ENCODE measurements at regions not wholly inside any gene's neighbourhood (a gene's known extent, or its start where the extent isn't known, plus 50 kb on each side); places are given as distances from the start of the nearest gene placed in this dataset.
"Not testable (repeated sequence)": the region's sequence is repeated elsewhere in the genome, so short reads cannot be mapped to it uniquely, and the experiment has no call there.

DNA sequence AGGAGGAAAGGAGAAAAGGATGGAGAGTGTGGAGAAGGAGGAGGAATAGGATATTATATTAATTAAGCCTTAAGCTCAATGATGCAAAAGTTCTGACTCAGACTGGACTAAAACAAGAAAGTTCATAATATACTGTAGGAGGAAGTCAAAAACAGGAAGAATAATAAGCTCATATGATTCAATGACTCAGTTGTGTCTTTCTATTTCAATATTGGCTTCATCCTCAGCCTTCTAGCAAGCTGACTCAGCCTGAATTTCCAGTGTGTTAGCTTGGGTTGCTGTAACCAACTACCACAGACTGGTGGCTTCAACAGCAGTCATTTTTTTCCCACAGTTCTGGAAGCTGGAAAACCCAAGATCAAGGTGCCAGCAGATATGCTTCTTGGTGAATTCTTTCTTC is 254.8 kb upstream of the DPP6 start:
- H3K9me3 ChIP-seq (replicated peaks; ENCODE audit: control insufficient read depth, low read depth, low read length); H3K4me1 ChIP-seq (ENCODE audit: control insufficient read depth, insufficient read depth, low read length); DNase-seq; H3K4me3 ChIP-seq (ENCODE audit: low read length); H3K36me3 ChIP-seq (ENCODE audit: control insufficient read depth, insufficient read depth, low read length); H3K27me3 ChIP-seq (ENCODE audit: control insufficient read depth, insufficient read depth, low read length); H3K27ac ChIP-seq (ENCODE audit: low read length): not testable (repeated sequence)

DNA sequence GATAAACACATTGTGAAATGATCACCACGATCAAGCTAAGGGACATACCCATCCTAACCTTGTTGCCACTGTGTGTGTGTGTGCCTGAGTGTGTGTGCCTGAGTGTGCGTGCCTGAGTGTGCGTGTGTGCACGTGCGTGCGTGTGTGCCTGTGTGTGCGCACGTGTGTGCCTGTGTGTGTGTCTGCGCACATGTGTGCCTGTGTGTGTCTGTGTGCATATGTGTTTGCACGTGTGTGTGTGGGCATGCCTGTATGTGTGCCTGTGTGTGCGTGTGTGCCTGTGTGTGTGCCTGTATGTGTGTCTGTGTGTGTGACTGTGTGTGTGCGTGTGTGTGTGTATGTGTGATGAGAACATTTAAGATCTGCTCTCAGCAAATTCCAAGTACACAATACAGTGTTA is 244.1 kb upstream of the DPP6 start:
- Histone ChIP-seq H3K9me3 (replicated peaks; ENCODE audit: control insufficient read depth, low read depth, low read length) (no peaks in the 10 kb centered on the region), H3K4me3 (ENCODE audit: low read length) (no peak overlapping the region)
- 91% methylated on average over 9 of the region's 12 CpGs for WGBS (ENCODE audit: insufficient coverage)

GRCh38 chr7:153829525-153829924 is 222.7 kb upstream of the DPP6 start:
- no peak overlapping the region for H3K4me3 ChIP-seq (ENCODE audit: low read length)
- peak; percentile 17 for DNase-seq
- no peak overlapping the region for H3K27ac ChIP-seq (ENCODE audit: low read length)
- H3K27me3 ChIP-seq (ENCODE audit: control insufficient read depth, insufficient read depth, low read length): no peaks in the 10 kb centered on the region
- no peaks in the 10 kb centered on the region for H3K9me3 ChIP-seq (replicated peaks; ENCODE audit: control insufficient read depth, low read depth, low read length)
- no peaks in the 10 kb centered on the region for H3K36me3 ChIP-seq (ENCODE audit: control insufficient read depth, insufficient read depth, low read length)
- 93% methylated on average over 7 of the region's 9 CpGs for WGBS (ENCODE audit: insufficient coverage)
- H3K4me1 ChIP-seq (ENCODE audit: control insufficient read depth, insufficient read depth, low read length): no peaks in the 10 kb centered on the region

More for the DNA sequence above, 244.1 kb upstream of the DPP6 start:
- no peaks in the 10 kb centered on the region for H3K36me3 ChIP-seq (ENCODE audit: control insufficient read depth, insufficient read depth, low read length)
- H3K27ac ChIP-seq (ENCODE audit: low read length): no peak overlapping the region
- DNase-seq: no peak
- H3K27me3 ChIP-seq (ENCODE audit: control insufficient read depth, insufficient read depth, low read length): no peaks in the 10 kb centered on the region
- H3K4me1 ChIP-seq (ENCODE audit: control insufficient read depth, insufficient read depth, low read length): no peaks in the 10 kb centered on the region

DNA sequence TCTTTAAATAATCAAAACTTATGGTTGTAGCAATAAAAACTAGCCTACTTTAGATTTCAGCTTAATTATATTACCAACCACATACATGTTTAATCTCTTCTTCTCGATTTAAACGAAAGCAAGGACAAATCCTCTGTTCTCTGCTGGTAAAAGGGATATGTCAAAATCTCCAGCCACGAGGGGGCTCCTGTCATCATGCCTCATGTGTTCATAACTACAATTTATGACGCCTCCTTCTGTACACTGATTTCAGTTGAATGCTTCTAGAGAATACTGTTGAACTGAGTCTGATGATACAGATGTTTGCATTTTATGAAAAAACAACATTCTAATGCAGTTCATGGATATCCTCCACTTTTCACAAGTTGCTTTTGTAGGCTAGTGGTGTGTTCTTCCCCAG is 220.0 kb upstream of the DPP6 start:
- Histone ChIP-seq H3K27me3 (ENCODE audit: control insufficient read depth, insufficient read depth, low read length) (no peaks in the 10 kb centered on the region), H3K4me1 (ENCODE audit: control insufficient read depth, insufficient read depth, low read length) (peaks cover 4% of the 10 kb centered on the region), H3K36me3 (ENCODE audit: control insufficient read depth, insufficient read depth, low read length) (no peaks in the 10 kb centered on the region), H3K9me3 (replicated peaks; ENCODE audit: control insufficient read depth, low read depth, low read length) (no peaks in the 10 kb centered on the region), H3K27ac (ENCODE audit: low read length) (no peak overlapping the region), H3K4me3 (ENCODE audit: low read length) (no peak overlapping the region)
- DNase-seq: peak; percentile 37
- WGBS (ENCODE audit: insufficient coverage): no CpG with 5 or more reads among the region's 4 CpGs

- Histone ChIP-seq H3K27ac (ENCODE audit: low read length) (no peak overlapping the region), H3K4me3 (ENCODE audit: low read length) (no peak overlapping the region), H3K4me1 (ENCODE audit: control insufficient read depth, insufficient read depth, low read length) (peaks cover 6% of the 10 kb centered on the region), H3K36me3 (ENCODE audit: control insufficient read depth, insufficient read depth, low read length) (no peaks in the 10 kb centered on the region), H3K27me3 (ENCODE audit: control insufficient read depth, insufficient read depth, low read length) (no peaks in the 10 kb centered on the region), H3K9me3 (replicated peaks; ENCODE audit: control insufficient read depth, low read depth, low read length) (no peaks in the 10 kb centered on the region)
- no CpG with 5 or more reads among the region's 4 CpGs for WGBS (ENCODE audit: insufficient coverage)
- DNase-seq: peak; percentile 22
These were observed 217.1 kb upstream of the DPP6 start for GRCh38 chr7:153835103-153835502.

GRCh38 chr7:153835712-153836265 is 216.4 kb upstream of the DPP6 start:
- H3K36me3 ChIP-seq (ENCODE audit: control insufficient read depth, insufficient read depth, low read length): no peaks in the 10 kb centered on the region
- H3K27ac ChIP-seq (ENCODE audit: low read length): no peak overlapping the region
- WGBS (ENCODE audit: insufficient coverage): 63% methylated on average over 4 of the region's 7 CpGs
- no peak overlapping the region for H3K4me3 ChIP-seq (ENCODE audit: low read length)
- peaks cover 6% of the 10 kb centered on the region for H3K4me1 ChIP-seq (ENCODE audit: control insufficient read depth, insufficient read depth, low read length)
- H3K9me3 ChIP-seq (replicated peaks; ENCODE audit: control insufficient read depth, low read depth, low read length): no peaks in the 10 kb centered on the region
- H3K27me3 ChIP-seq (ENCODE audit: control insufficient read depth, insufficient read depth, low read length): no peaks in the 10 kb centered on the region
- no peak for DNase-seq

- peaks cover 6% of the 10 kb centered on the region for H3K4me1 ChIP-seq (ENCODE audit: control insufficient read depth, insufficient read depth, low read length)
- H3K27ac ChIP-seq (ENCODE audit: low read length): peak overlapping the region; percentile 20
- no peaks in the 10 kb centered on the region for H3K36me3 ChIP-seq (ENCODE audit: control insufficient read depth, insufficient read depth, low read length)
- DNase-seq: peak; percentile 90
- no peak overlapping the region for H3K4me3 ChIP-seq (ENCODE audit: low read length)
- no peaks in the 10 kb centered on the region for H3K27me3 ChIP-seq (ENCODE audit: control insufficient read depth, insufficient read depth, low read length)
- no peaks in the 10 kb centered on the region for H3K9me3 ChIP-seq (replicated peaks; ENCODE audit: control insufficient read depth, low read depth, low read length)
- WGBS (ENCODE audit: insufficient coverage): 0% methylated on average over 2 of the region's 4 CpGs
These were observed 213.6 kb upstream of the DPP6 start for GRCh38 chr7:153838591-153838990.

GRCh38 chr7:153840861-153841260 is 211.3 kb upstream of the DPP6 start:
- no peak for DNase-seq
- WGBS (ENCODE audit: insufficient coverage): no CpG with 5 or more reads among the region's 5 CpGs

DNA sequence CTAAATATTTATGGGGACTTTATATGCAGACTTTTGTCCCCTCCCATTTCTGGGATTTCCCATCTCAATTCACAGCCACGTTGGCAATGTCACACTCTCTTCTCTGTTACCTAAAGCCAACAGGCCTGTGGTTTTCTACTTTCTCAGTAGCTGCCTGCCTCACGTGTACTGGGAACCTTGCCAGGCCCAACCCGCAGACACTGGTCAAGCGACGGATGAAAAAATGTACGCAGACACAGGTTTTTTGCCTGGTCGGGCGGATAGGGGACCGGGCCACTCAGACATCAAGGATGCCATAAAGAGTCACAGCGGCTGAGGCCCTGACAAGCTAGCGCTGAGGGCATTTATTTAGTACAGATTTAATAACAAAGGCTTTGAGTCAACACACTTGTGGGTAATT is 204.4 kb upstream of the DPP6 start:
- no peak overlapping the region for H3K4me3 ChIP-seq (ENCODE audit: low read length)
- no peaks in the 10 kb centered on the region for H3K27me3 ChIP-seq (ENCODE audit: control insufficient read depth, insufficient read depth, low read length)
- no peaks in the 10 kb centered on the region for H3K9me3 ChIP-seq (replicated peaks; ENCODE audit: control insufficient read depth, low read depth, low read length)
- 56% methylated on average over 6 of the region's 11 CpGs for WGBS (ENCODE audit: insufficient coverage)
- H3K4me1 ChIP-seq (ENCODE audit: control insufficient read depth, insufficient read depth, low read length): no peaks in the 10 kb centered on the region
- no peak for DNase-seq
- no peaks in the 10 kb centered on the region for H3K36me3 ChIP-seq (ENCODE audit: control insufficient read depth, insufficient read depth, low read length)
- H3K27ac ChIP-seq (ENCODE audit: low read length): no peak overlapping the region

More at GRCh38 chr7:153840861-153841260, 211.3 kb upstream of the DPP6 start:
- no peaks in the 10 kb centered on the region for H3K9me3 ChIP-seq (replicated peaks; ENCODE audit: control insufficient read depth, low read depth, low read length)
- no peaks in the 10 kb centered on the region for H3K36me3 ChIP-seq (ENCODE audit: control insufficient read depth, insufficient read depth, low read length)
- no peak overlapping the region for H3K27ac ChIP-seq (ENCODE audit: low read length)
- H3K27me3 ChIP-seq (ENCODE audit: control insufficient read depth, insufficient read depth, low read length): no peaks in the 10 kb centered on the region
- peaks cover 2% of the 10 kb centered on the region for H3K4me1 ChIP-seq (ENCODE audit: control insufficient read depth, insufficient read depth, low read length)
- H3K4me3 ChIP-seq (ENCODE audit: low read length): no peak overlapping the region

DNA sequence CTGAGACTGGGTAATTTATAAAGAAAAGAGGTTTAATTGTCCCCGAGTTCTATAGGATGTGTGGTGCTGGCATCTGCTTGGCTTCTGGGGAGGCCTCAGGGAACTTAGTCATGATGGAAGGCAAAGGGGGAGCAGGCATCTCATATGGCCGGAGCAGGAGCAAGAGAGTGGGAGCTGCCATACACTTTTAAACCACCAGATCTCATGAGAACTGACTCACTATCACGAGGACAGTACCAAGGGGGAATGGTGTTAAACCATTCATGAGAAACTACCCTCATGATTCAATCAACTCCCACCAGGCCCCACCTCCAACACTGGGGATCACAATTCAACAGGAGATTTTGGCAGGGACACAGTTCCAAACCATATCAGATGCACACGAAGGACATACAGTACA is 199.9 kb upstream of the DPP6 start:
- H3K27me3 ChIP-seq (ENCODE audit: control insufficient read depth, insufficient read depth, low read length): no peaks in the 10 kb centered on the region
- peaks cover 2% of the 10 kb centered on the region for H3K9me3 ChIP-seq (replicated peaks; ENCODE audit: control insufficient read depth, low read depth, low read length)
- H3K36me3 ChIP-seq (ENCODE audit: control insufficient read depth, insufficient read depth, low read length): no peaks in the 10 kb centered on the region
- no peak for DNase-seq
- no peak overlapping the region for H3K27ac ChIP-seq (ENCODE audit: low read length)
- H3K4me1 ChIP-seq (ENCODE audit: control insufficient read depth, insufficient read depth, low read length): no peaks in the 10 kb centered on the region
- 100% methylated on average over 1 of the region's 4 CpGs for WGBS (ENCODE audit: insufficient coverage)
- H3K4me3 ChIP-seq (ENCODE audit: low read length): no peak overlapping the region

DNA sequence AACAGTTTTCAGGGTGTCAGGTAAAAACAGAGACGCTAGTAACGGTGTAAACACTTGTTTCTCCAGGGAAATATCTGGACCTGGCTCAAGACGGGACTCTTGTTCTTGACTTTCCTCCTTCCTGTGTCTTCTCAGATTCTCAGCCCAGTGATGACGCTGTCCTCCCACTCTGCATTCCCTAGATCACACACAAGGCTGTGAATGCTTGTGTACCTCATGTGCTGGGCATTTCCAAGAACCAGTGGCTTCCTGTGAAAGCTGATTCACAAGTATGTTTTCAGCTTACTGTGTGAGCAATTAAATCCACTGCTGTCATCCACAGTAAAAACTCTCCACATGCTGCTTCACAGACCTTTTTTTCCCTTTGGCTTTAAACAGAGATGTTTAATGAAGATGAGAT is 193.8 kb upstream of the DPP6 start:
- Histone ChIP-seq H3K4me3 (ENCODE audit: low read length) (no peak overlapping the region), H3K4me1 (ENCODE audit: control insufficient read depth, insufficient read depth, low read length) (peaks cover 5% of the 10 kb centered on the region), H3K36me3 (ENCODE audit: control insufficient read depth, insufficient read depth, low read length) (no peaks in the 10 kb centered on the region), H3K27me3 (ENCODE audit: control insufficient read depth, insufficient read depth, low read length) (no peaks in the 10 kb centered on the region), H3K27ac (ENCODE audit: low read length) (no peak overlapping the region), H3K9me3 (replicated peaks; ENCODE audit: control insufficient read depth, low read depth, low read length) (peaks cover 2% of the 10 kb centered on the region)
- peak; percentile 66 for DNase-seq
- WGBS (ENCODE audit: insufficient coverage): 18% methylated on average over 4 of the region's 4 CpGs
